ENCODE measurements at regions not wholly inside any gene's neighbourhood (a gene's known extent, or its start where the extent isn't known, plus 50 kb on each side); places are given as distances from the start of the nearest gene placed in this dataset.
A peak's percentile ranks its signal among the peaks of the same experiment; 100 is the strongest.

DNA sequence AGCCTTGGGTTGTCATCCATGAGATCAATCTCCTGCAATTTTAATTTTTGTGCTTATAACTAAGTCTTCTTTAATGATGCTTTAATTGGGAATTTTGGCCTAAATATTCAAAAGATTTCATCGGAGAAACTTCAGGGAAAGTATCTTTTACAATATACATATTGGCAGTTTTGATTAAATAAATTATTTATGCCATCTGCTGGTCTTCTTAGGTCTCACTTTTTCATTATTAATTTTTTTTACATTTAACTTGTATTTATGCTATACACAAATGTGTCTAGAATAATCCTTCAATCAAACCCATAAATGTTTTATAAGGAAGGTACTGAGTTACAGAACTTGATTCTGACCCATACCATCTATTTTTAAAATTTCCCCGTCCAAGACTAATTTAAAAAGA, 95.1 kb upstream of the XPO1 start:
- Histone ChIP-seq H3K27ac (ENCODE audit: low read depth, low read length) (no peak overlapping the region), H3K4me3 (ENCODE audit: low read length) (no peak overlapping the region), H3K4me1 (ENCODE audit: insufficient read depth, low read length) (no peaks in the 10 kb centered on the region), H3K27me3 (ENCODE audit: insufficient read depth, low read length, poor library complexity, severe bottlenecking) (no peaks in the 10 kb centered on the region), H3K36me3 (ENCODE audit: insufficient read depth, low read length) (no peaks in the 10 kb centered on the region), H3K9me3 (ENCODE audit: low read length) (no peaks in the 10 kb centered on the region)
- POLR2A ChIA-PET = no interaction called here
- H3K27me3 Mint-ChIP-seq = peaks cover 0 to 3% of the 10 kb centered on the region in 2 donors
- no peaks in the 10 kb centered on the region for H3K4me1 Mint-ChIP-seq
- CTCF ChIA-PET = no interaction called here
- H3K27ac Mint-ChIP-seq = no peak overlapping the region
- H3K36me3 Mint-ChIP-seq = no peaks in the 10 kb centered on the region
- DNase-seq = no peak
- H3K4me3 Mint-ChIP-seq = no peak overlapping the region
- no peaks in the 10 kb centered on the region for H3K9me3 Mint-ChIP-seq

DNA sequence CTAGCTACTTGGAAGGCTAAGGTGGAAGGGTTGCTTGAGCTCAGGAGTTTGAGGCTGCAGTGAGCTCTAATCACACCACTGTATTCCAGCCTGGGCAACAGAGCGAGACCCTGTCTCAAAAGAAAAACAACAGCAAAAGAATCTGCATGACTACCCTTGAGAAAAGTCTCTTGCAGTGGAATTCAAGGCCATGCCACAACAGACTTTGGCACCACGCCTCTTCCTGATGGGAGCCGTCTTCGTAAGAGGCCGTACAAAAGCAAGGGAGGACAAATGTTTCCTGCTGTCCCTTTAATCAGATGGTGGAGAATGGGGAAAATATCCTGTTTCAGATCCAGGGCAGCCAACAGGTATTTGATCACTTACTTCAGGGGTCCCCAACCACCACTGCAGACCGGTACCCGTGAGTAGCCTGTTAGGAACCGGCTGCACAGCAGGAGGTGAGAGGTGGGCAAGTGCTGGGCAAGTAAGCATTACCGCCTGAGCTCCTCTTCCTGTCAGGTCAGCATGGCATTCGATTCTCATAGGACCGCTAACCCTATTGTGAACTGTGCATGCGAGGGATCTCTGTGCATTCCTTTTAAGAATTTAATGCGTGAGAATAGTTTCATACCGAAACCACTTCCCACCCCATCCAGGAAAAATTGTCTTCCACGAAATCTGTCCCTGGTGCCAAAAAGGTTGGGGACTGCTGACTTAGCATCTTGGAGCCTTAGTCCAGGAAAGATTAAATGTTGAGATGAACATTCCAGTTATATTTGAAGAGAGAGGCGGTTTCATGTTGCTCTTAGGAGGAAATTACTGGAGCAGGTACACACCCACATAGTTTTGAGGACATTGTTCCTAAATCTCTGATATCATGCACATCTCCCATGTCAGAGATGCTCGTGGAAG, 94.4 kb upstream of the XPO1 start:
- DNase-seq = no peak
- Histone ChIP-seq H3K9me3 (ENCODE audit: low read length) (no peaks in the 10 kb centered on the region), H3K4me3 (ENCODE audit: low read length) (no peak overlapping the region), H3K36me3 (ENCODE audit: insufficient read depth, low read length) (no peaks in the 10 kb centered on the region), H3K4me1 (ENCODE audit: insufficient read depth, low read length) (no peaks in the 10 kb centered on the region), H3K27me3 (ENCODE audit: insufficient read depth, low read length, poor library complexity, severe bottlenecking) (no peaks in the 10 kb centered on the region), H3K27ac (ENCODE audit: low read depth, low read length) (no peak overlapping the region)
- H3K4me1 Mint-ChIP-seq = no peaks in the 10 kb centered on the region
- ChIA-PET POLR2A (no interaction called here), CTCF (no interaction called here)
- H3K9me3 Mint-ChIP-seq = no peaks in the 10 kb centered on the region
- peaks cover 0 to 3% of the 10 kb centered on the region in 2 donors for H3K27me3 Mint-ChIP-seq
- no peak overlapping the region for H3K4me3 Mint-ChIP-seq
- no peaks in the 10 kb centered on the region for H3K36me3 Mint-ChIP-seq
- peak overlapping the region in 1 of 8 donors; percentile 14 for H3K27ac Mint-ChIP-seq

DNA sequence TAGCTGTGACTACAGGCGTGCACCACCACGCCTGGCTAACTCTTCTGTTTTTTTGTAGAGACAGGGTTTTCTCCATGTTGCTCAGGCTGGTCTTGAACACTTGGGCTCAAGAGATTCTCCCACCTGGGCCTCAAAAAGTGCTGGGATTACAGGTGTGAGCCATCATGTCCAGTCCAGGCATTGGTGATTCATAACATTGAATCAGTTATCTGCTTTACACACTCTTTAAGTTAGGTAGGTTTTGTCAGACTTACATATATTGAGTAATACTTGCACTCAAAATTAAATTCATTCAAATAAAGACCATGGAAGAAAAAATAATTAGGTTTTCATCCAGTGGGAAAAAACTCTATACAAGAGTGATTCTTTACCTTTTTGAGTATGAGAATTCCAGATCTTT, 93.2 kb upstream of the XPO1 start:
- Histone ChIP-seq H3K4me3 (ENCODE audit: low read length) (no peak overlapping the region), H3K27ac (ENCODE audit: low read depth, low read length) (no peak overlapping the region), H3K36me3 (ENCODE audit: insufficient read depth, low read length) (no peaks in the 10 kb centered on the region), H3K9me3 (ENCODE audit: low read length) (no peaks in the 10 kb centered on the region), H3K4me1 (ENCODE audit: insufficient read depth, low read length) (no peaks in the 10 kb centered on the region), H3K27me3 (ENCODE audit: insufficient read depth, low read length, poor library complexity, severe bottlenecking) (no peaks in the 10 kb centered on the region)
- Mint-ChIP-seq H3K27ac (no peak overlapping the region), H3K9me3 (no peaks in the 10 kb centered on the region), H3K36me3 (no peaks in the 10 kb centered on the region), H3K27me3 (peaks cover 0 to 3% of the 10 kb centered on the region in 2 donors), H3K4me3 (no peak overlapping the region), H3K4me1 (peaks cover 0 to 4% (median 0%) of the 10 kb centered on the region in 3 donors)
- POLR2A ChIA-PET = no interaction called here
- CTCF ChIA-PET = no interaction called here
- DNase-seq = no peak

GRCh38 chr2:61626827-61627226, 88.7 kb upstream of the XPO1 start:
- Histone ChIP-seq H3K27ac (ENCODE audit: low read depth, low read length) (no peak overlapping the region), H3K4me1 (ENCODE audit: insufficient read depth, low read length) (no peaks in the 10 kb centered on the region), H3K27me3 (ENCODE audit: insufficient read depth, low read length, poor library complexity, severe bottlenecking) (no peaks in the 10 kb centered on the region), H3K9me3 (ENCODE audit: low read length) (no peaks in the 10 kb centered on the region), H3K4me3 (ENCODE audit: low read length) (no peak overlapping the region), H3K36me3 (ENCODE audit: insufficient read depth, low read length) (no peaks in the 10 kb centered on the region)
- Mint-ChIP-seq H3K4me1 (peaks cover 0 to 5% (median 0%) of the 10 kb centered on the region in 3 donors), H3K27ac (peak overlapping the region in 1 of 8 donors; percentile 55), H3K27me3 (peaks cover 0 to 3% of the 10 kb centered on the region in 2 donors), H3K4me3 (no peak overlapping the region), H3K9me3 (no peaks in the 10 kb centered on the region), H3K36me3 (no peaks in the 10 kb centered on the region)
- POLR2A ChIA-PET = interaction anchor here (0.7 kb wide), 1 partner anchor 98 kb away, joined by 5 read pairs; no protein-coding TSS in a partner anchor
- DNase-seq = no peak
- CTCF ChIA-PET = no interaction called here

DNA sequence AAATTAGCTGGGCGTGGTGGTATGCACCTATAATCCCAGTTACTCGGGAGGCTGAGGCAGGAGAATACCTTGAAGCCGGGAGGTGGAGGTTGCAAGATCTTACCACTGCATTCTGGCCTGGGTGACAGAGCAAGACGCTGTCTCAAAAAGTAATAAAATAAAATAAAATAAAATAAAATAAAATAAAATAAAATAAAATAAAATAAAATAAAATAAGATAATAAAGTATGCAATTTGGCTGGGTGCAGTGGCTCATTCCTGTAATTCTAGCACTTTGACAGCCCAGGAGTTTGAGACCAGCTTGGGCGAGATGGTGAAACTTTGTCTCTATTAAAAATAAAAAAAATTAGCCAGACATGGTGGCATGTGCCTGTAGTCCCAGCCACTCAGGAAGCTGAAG, 85.6 kb upstream of the XPO1 start:
- no peak overlapping the region for H3K27ac ChIP-seq (ENCODE audit: low read depth, low read length)
- no peaks in the 10 kb centered on the region for H3K9me3 ChIP-seq (ENCODE audit: low read length)
- H3K27me3 Mint-ChIP-seq = no peaks in the 10 kb centered on the region
- ChIA-PET POLR2A (no interaction called here), CTCF (no interaction called here)
- no peaks in the 10 kb centered on the region for H3K9me3 Mint-ChIP-seq
- no peak overlapping the region for H3K27ac Mint-ChIP-seq
- H3K27me3 ChIP-seq (ENCODE audit: insufficient read depth, low read length, poor library complexity, severe bottlenecking) = no peaks in the 10 kb centered on the region
- no peak for DNase-seq
- H3K36me3 Mint-ChIP-seq = no peaks in the 10 kb centered on the region
- no peaks in the 10 kb centered on the region for H3K36me3 ChIP-seq (ENCODE audit: insufficient read depth, low read length)
- H3K4me3 Mint-ChIP-seq = no peak overlapping the region
- no peak overlapping the region for H3K4me3 ChIP-seq (ENCODE audit: low read length)
- H3K4me1 ChIP-seq (ENCODE audit: insufficient read depth, low read length) = no peaks in the 10 kb centered on the region
- peaks cover 0 to 5% (median 0%) of the 10 kb centered on the region in 3 donors for H3K4me1 Mint-ChIP-seq

- Mint-ChIP-seq H3K9me3 (no peaks in the 10 kb centered on the region), H3K27me3 (no peaks in the 10 kb centered on the region), H3K36me3 (no peaks in the 10 kb centered on the region), H3K4me3 (no peak overlapping the region), H3K4me1 (no peaks in the 10 kb centered on the region), H3K27ac (no peak overlapping the region)
- Histone ChIP-seq H3K9me3 (ENCODE audit: low read length) (no peaks in the 10 kb centered on the region), H3K4me1 (ENCODE audit: insufficient read depth, low read length) (no peaks in the 10 kb centered on the region), H3K27ac (ENCODE audit: low read depth, low read length) (no peak overlapping the region), H3K36me3 (ENCODE audit: insufficient read depth, low read length) (no peaks in the 10 kb centered on the region), H3K27me3 (ENCODE audit: insufficient read depth, low read length, poor library complexity, severe bottlenecking) (no peaks in the 10 kb centered on the region), H3K4me3 (ENCODE audit: low read length) (no peak overlapping the region)
- no peak for DNase-seq
- CTCF ChIA-PET = no interaction called here
- POLR2A ChIA-PET = no interaction called here
These were observed 82.3 kb upstream of the XPO1 start for GRCh38 chr2:61620244-61621159.

GRCh38 chr2:61619561-61619960, 81.4 kb upstream of the XPO1 start:
- DNase-seq = no peak
- Mint-ChIP-seq H3K27ac (no peak overlapping the region), H3K9me3 (no peaks in the 10 kb centered on the region), H3K27me3 (no peaks in the 10 kb centered on the region), H3K4me3 (no peak overlapping the region), H3K36me3 (no peaks in the 10 kb centered on the region), H3K4me1 (no peaks in the 10 kb centered on the region)
- CTCF ChIA-PET = no interaction called here
- Histone ChIP-seq H3K36me3 (ENCODE audit: insufficient read depth, low read length) (no peaks in the 10 kb centered on the region), H3K27ac (ENCODE audit: low read depth, low read length) (no peak overlapping the region), H3K27me3 (ENCODE audit: insufficient read depth, low read length, poor library complexity, severe bottlenecking) (no peaks in the 10 kb centered on the region), H3K4me3 (ENCODE audit: low read length) (no peak overlapping the region), H3K9me3 (ENCODE audit: low read length) (no peaks in the 10 kb centered on the region), H3K4me1 (ENCODE audit: insufficient read depth, low read length) (no peaks in the 10 kb centered on the region)
- POLR2A ChIA-PET = no interaction called here

- ChIA-PET CTCF (interaction anchor here (0.7 kb wide), 1 partner anchor 18 kb away, joined by 3 read pairs; no protein-coding TSS in a partner anchor), POLR2A (no interaction called here)
- H3K27ac Mint-ChIP-seq = peak overlapping the region in 1 of 8 donors; percentile 36
- H3K4me3 Mint-ChIP-seq = no peak overlapping the region
- no peaks in the 10 kb centered on the region for H3K27me3 Mint-ChIP-seq
- no peaks in the 10 kb centered on the region for H3K36me3 Mint-ChIP-seq
- Histone ChIP-seq H3K4me3 (ENCODE audit: low read length) (no peak overlapping the region), H3K27me3 (ENCODE audit: insufficient read depth, low read length, poor library complexity, severe bottlenecking) (no peaks in the 10 kb centered on the region), H3K36me3 (ENCODE audit: insufficient read depth, low read length) (no peaks in the 10 kb centered on the region), H3K9me3 (ENCODE audit: low read length) (no peaks in the 10 kb centered on the region), H3K27ac (ENCODE audit: low read depth, low read length) (no peak overlapping the region), H3K4me1 (ENCODE audit: insufficient read depth, low read length) (no peaks in the 10 kb centered on the region)
- DNase-seq = no peak
- H3K4me1 Mint-ChIP-seq = no peaks in the 10 kb centered on the region
- H3K9me3 Mint-ChIP-seq = no peaks in the 10 kb centered on the region
These were observed 79.5 kb upstream of the XPO1 start for GRCh38 chr2:61617610-61618009.
